GM12892 (cell line): ENCODE measurements at regions not wholly inside any gene's neighbourhood (a gene's known extent, or its start where the extent isn't known, plus 50 kb on each side); places are given as distances from the start of the nearest gene placed in this dataset.

Experiments used
- POLR2AphosphoS5 ChIP-seq: IDR thresholded peaks from 2 replicates; pipeline ENCODE4 v1.6.1; 2011; ENCODE audit warnings: low read depth, low read length, control low read depth
- TAF1 ChIP-seq: IDR thresholded peaks from 2 replicates; pipeline ENCODE4 v1.6.1; 2011; ENCODE audit warnings: low read depth, mild to moderate bottlenecking, control low read depth, low read length, borderline replicate concordance

- TF ChIP-seq TAF1: no peak
- no peak for TF ChIP-seq POLR2AphosphoS5
These were observed 522.0 kb upstream of the GJE1 start for GRCh38 chr6:141610741-141611140.
